ENCODE measurements at regions not wholly inside any gene's neighbourhood (a gene's known extent, or its start where the extent isn't known, plus 50 kb on each side); places are given as distances from the start of the nearest gene placed in this dataset.

DNA sequence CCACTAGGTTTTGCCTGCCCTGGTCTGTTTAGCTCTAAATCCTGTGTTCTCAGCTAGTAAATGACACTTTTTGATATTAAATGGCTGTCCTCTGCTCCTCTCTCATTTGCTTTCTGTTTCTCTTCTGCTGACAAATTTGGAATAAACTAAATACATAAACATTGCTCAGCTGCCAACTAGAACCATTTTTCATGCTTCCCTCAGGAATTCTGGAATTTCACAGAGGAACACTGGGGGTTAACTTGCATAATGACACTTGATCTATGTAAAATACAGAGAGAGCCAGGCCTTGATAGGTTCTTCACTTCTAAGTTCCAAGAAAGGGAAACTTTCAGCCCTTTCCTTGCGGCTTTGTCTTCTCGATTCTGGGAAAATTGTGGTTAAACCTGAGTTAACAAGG, 450.6 kb upstream of the ST6GAL2 start:
- DNase-seq (no peak), ATAC-seq (replicated peaks in 1 of 4) (no peak)
- Histone ChIP-seq H3K27me3 (replicated peaks in 1 of 2; ENCODE audit: control insufficient read depth in 2 of 2, extremely low read depth in 1 of 2, insufficient read depth in 2 of 2, low read length in 1 of 2) (no peaks in the 10 kb centered on the region), H3K27ac (ENCODE audit: low read length) (no peak overlapping the region), H3K4me3 (ENCODE audit: control insufficient read depth in 1 of 2, extremely low read depth in 1 of 2, low read length in 1 of 2) (no peak overlapping the region), H3K9me3 (no peaks in the 10 kb centered on the region), H3K36me3 (ENCODE audit: control insufficient read depth in 2 of 2, extremely low read depth in 1 of 2, insufficient read depth in 1 of 2, low read length in 1 of 2) (no peaks in the 10 kb centered on the region), H3K4me1 (ENCODE audit: control insufficient read depth in 1 of 2, extremely low read depth in 1 of 2, insufficient read depth in 2 of 2, low read length in 2 of 2) (no peaks in the 10 kb centered on the region)
- CTCF ChIA-PET: no interaction called here
- Mint-ChIP-seq H3K27ac (no peak overlapping the region), H3K9me3 (peaks cover 10 to 14% (median 14%) of the 10 kb centered on the region in 3 donors), H3K4me3 (no peak overlapping the region), H3K4me1 (no peaks in the 10 kb centered on the region), H3K36me3 (no peaks in the 10 kb centered on the region), H3K27me3 (no peaks in the 10 kb centered on the region)
- POLR2A ChIA-PET: no interaction called here
- WGBS (ENCODE audit: insufficient coverage): 63% methylated on average over 1 of the region's 2 CpGs

DNA sequence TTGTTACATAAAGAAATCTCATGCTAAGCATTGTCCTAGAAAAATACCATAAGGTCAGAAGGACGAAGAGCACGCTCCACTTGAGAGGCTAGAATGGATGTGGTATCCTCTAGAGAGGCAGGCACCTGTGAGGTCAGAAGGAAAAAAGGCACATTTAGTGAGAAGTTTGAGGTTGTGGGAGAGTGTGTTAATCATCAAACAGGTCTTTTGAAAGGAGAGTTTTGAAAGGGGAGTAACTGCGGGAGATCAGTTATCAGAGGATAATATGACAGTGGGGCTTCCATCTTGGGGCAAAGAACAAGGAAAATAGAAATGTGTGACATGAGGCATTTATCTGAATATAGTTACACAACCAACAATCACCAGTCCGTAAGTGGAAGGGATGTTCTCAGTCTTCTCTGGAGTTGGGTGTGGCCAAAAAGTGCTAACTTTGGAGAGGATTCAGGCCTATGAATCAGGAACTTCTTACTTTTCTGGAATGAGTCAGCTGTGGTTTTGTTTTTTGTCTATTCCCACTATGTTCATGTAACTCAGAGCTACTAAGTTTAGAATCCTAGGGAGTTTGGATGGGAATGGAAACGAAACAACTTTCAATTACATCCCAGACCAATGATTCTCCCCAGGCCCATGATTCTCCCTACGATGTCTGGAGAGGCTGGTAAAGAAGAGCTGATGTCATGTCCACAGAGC, 451.4 kb upstream of the ST6GAL2 start:
- ChIA-PET POLR2A (no interaction called here), CTCF (no interaction called here)
- no peak overlapping the region for H3K4me3 ChIP-seq (ENCODE audit: control insufficient read depth in 1 of 2, extremely low read depth in 1 of 2, low read length in 1 of 2)
- Mint-ChIP-seq H3K36me3 (no peaks in the 10 kb centered on the region), H3K27me3 (no peaks in the 10 kb centered on the region), H3K4me1 (no peaks in the 10 kb centered on the region), H3K4me3 (no peak overlapping the region), H3K27ac (no peak overlapping the region), H3K9me3 (peaks cover 7 to 14% (median 11%) of the 10 kb centered on the region in 3 donors)
- DNase-seq (no peak), ATAC-seq (replicated peaks in 1 of 4) (no peak)
- H3K36me3 ChIP-seq (ENCODE audit: control insufficient read depth in 2 of 2, extremely low read depth in 1 of 2, insufficient read depth in 1 of 2, low read length in 1 of 2): no peaks in the 10 kb centered on the region
- WGBS (ENCODE audit: insufficient coverage): 80% methylated on average over 3 of the region's 6 CpGs
- H3K27ac ChIP-seq (ENCODE audit: low read length): no peak overlapping the region
- H3K27me3 ChIP-seq (replicated peaks in 1 of 2; ENCODE audit: control insufficient read depth in 2 of 2, extremely low read depth in 1 of 2, insufficient read depth in 2 of 2, low read length in 1 of 2): no peaks in the 10 kb centered on the region
- H3K9me3 ChIP-seq: no peaks in the 10 kb centered on the region
- H3K4me1 ChIP-seq (ENCODE audit: control insufficient read depth in 1 of 2, extremely low read depth in 1 of 2, insufficient read depth in 2 of 2, low read length in 2 of 2): no peaks in the 10 kb centered on the region

- Histone ChIP-seq H3K4me1 (ENCODE audit: control insufficient read depth in 1 of 2, extremely low read depth in 1 of 2, insufficient read depth in 2 of 2, low read length in 2 of 2) (no peaks in the 10 kb centered on the region), H3K27ac (ENCODE audit: low read length) (no peak overlapping the region), H3K9me3 (no peaks in the 10 kb centered on the region), H3K4me3 (ENCODE audit: control insufficient read depth in 1 of 2, extremely low read depth in 1 of 2, low read length in 1 of 2) (no peak overlapping the region), H3K27me3 (replicated peaks in 1 of 2; ENCODE audit: control insufficient read depth in 2 of 2, extremely low read depth in 1 of 2, insufficient read depth in 2 of 2, low read length in 1 of 2) (no peaks in the 10 kb centered on the region), H3K36me3 (ENCODE audit: control insufficient read depth in 2 of 2, extremely low read depth in 1 of 2, insufficient read depth in 1 of 2, low read length in 1 of 2) (no peaks in the 10 kb centered on the region)
- Mint-ChIP-seq H3K4me1 (no peaks in the 10 kb centered on the region), H3K36me3 (no peaks in the 10 kb centered on the region), H3K9me3 (peaks cover 7 to 11% (median 8%) of the 10 kb centered on the region in 3 donors), H3K27me3 (no peaks in the 10 kb centered on the region), H3K4me3 (no peak overlapping the region), H3K27ac (no peak overlapping the region)
- CTCF ChIA-PET: no interaction called here
- no peak for ATAC-seq (replicated peaks in 1 of 4)
- DNase-seq: no peak
- POLR2A ChIA-PET: no interaction called here
- no CpG with 5 or more reads among the region's 3 CpGs for WGBS (ENCODE audit: insufficient coverage)
Measured at GRCh38 chr2:107338059-107338458, 452.1 kb upstream of the ST6GAL2 start.

DNA sequence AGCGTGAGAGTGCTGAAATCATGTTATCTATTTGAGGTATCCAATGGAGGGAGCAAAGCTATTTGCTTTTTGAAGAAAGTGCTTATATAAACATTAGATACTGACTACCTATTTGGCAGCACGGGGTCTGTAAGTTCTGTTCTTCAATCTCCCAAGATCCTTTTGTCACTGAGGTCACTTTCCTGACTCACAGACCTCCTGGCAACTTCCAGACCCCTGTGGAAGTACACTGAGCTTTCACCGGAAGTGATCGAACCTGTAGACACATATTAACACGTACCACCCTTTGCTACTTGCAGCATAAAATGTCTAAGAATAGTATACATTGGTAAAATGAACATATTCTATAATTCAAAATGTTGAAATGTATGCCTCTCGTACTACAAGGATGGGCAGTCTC, 452.6 kb upstream of the ST6GAL2 start:
- ChIA-PET CTCF (no interaction called here), POLR2A (no interaction called here)
- WGBS (ENCODE audit: insufficient coverage): no CpG with 5 or more reads among the region's 6 CpGs
- no peak overlapping the region for H3K4me3 ChIP-seq (ENCODE audit: control insufficient read depth in 1 of 2, extremely low read depth in 1 of 2, low read length in 1 of 2)
- no peak overlapping the region for H3K27ac Mint-ChIP-seq
- no peak overlapping the region for H3K27ac ChIP-seq (ENCODE audit: low read length)
- DNase-seq (no peak), ATAC-seq (replicated peaks in 1 of 4) (no peak)
- no peaks in the 10 kb centered on the region for H3K27me3 Mint-ChIP-seq
- no peaks in the 10 kb centered on the region for H3K27me3 ChIP-seq (replicated peaks in 1 of 2; ENCODE audit: control insufficient read depth in 2 of 2, extremely low read depth in 1 of 2, insufficient read depth in 2 of 2, low read length in 1 of 2)
- no peaks in the 10 kb centered on the region for H3K9me3 ChIP-seq
- H3K4me3 Mint-ChIP-seq: no peak overlapping the region
- H3K36me3 ChIP-seq (ENCODE audit: control insufficient read depth in 2 of 2, extremely low read depth in 1 of 2, insufficient read depth in 1 of 2, low read length in 1 of 2): no peaks in the 10 kb centered on the region
- H3K36me3 Mint-ChIP-seq: no peaks in the 10 kb centered on the region
- H3K4me1 ChIP-seq (ENCODE audit: control insufficient read depth in 1 of 2, extremely low read depth in 1 of 2, insufficient read depth in 2 of 2, low read length in 2 of 2): no peaks in the 10 kb centered on the region
- H3K9me3 Mint-ChIP-seq: peaks cover 7 to 11% (median 8%) of the 10 kb centered on the region in 3 donors
- no peaks in the 10 kb centered on the region for H3K4me1 Mint-ChIP-seq

DNA sequence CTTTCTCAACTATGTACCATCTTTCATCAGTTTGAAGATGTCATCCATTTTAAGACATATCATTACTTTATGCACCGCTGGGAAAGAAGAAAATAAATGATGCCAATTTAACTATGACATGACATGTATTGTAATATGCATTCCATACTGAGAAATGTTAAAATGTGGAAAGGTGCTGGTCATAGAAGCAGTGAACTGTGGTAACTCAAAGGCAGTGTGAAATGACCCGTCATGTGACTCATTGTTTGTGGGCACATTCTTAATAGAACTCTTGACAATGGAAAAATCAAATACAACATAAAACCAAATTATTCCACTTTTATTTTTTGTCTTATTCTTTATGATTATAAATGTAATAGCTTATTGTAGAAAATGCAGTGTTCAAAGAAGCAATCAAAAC, 455.0 kb upstream of the ST6GAL2 start:
- Histone ChIP-seq H3K36me3 (ENCODE audit: control insufficient read depth in 2 of 2, extremely low read depth in 1 of 2, insufficient read depth in 1 of 2, low read length in 1 of 2) (no peaks in the 10 kb centered on the region), H3K4me1 (ENCODE audit: control insufficient read depth in 1 of 2, extremely low read depth in 1 of 2, insufficient read depth in 2 of 2, low read length in 2 of 2) (no peaks in the 10 kb centered on the region), H3K27ac (ENCODE audit: low read length) (no peak overlapping the region), H3K27me3 (replicated peaks in 1 of 2; ENCODE audit: control insufficient read depth in 2 of 2, extremely low read depth in 1 of 2, insufficient read depth in 2 of 2, low read length in 1 of 2) (no peaks in the 10 kb centered on the region), H3K4me3 (ENCODE audit: control insufficient read depth in 1 of 2, extremely low read depth in 1 of 2, low read length in 1 of 2) (no peak overlapping the region), H3K9me3 (no peaks in the 10 kb centered on the region)
- Mint-ChIP-seq H3K27me3 (no peaks in the 10 kb centered on the region), H3K4me3 (no peak overlapping the region), H3K9me3 (peaks cover 7 to 11% (median 8%) of the 10 kb centered on the region in 3 donors), H3K27ac (no peak overlapping the region), H3K4me1 (no peaks in the 10 kb centered on the region), H3K36me3 (no peaks in the 10 kb centered on the region)
- no CpG with 5 or more reads among the region's 2 CpGs for WGBS (ENCODE audit: insufficient coverage)
- ChIA-PET CTCF (no interaction called here), POLR2A (interaction anchor here in 1 of 2 donors (0.6 kb wide), 1 partner anchor 19 kb away, joined by 3 read pairs; no protein-coding TSS in a partner anchor)
- ATAC-seq (replicated peaks in 1 of 4) (no peak), DNase-seq (no peak)

DNA sequence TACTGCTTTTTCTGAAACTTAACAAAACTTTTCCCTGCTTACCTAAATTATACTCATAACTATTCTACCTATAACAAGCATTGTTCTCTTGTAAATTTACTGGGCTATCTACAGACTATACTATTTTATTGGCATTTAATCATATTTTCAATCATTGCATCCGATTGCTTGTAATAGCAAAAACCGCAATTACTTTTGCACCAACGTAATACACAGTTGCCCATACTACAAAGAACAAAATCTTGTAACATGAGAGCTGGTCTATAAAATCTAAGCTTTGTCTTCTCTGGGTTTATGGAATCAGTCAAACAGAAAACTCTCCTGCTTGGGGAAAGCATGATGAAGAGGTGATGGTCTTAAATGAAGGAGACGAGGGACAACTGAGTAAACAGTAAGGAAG, 463.4 kb upstream of the ST6GAL2 start:
- Mint-ChIP-seq H3K27ac (no peak overlapping the region), H3K27me3 (no peaks in the 10 kb centered on the region), H3K36me3 (no peaks in the 10 kb centered on the region), H3K4me1 (no peaks in the 10 kb centered on the region), H3K9me3 (peaks cover 19 to 20% (median 19%) of the 10 kb centered on the region in 3 donors), H3K4me3 (no peak overlapping the region)
- no peaks in the 10 kb centered on the region for H3K27me3 ChIP-seq (replicated peaks in 1 of 2; ENCODE audit: control insufficient read depth in 2 of 2, extremely low read depth in 1 of 2, insufficient read depth in 2 of 2, low read length in 1 of 2)
- ChIA-PET CTCF (no interaction called here), POLR2A (no interaction called here)
- no peak overlapping the region for H3K4me3 ChIP-seq (ENCODE audit: control insufficient read depth in 1 of 2, extremely low read depth in 1 of 2, low read length in 1 of 2)
- no CpG with 5 or more reads among the region's 4 CpGs for WGBS (ENCODE audit: insufficient coverage)
- H3K4me1 ChIP-seq (ENCODE audit: control insufficient read depth in 1 of 2, extremely low read depth in 1 of 2, insufficient read depth in 2 of 2, low read length in 2 of 2): no peaks in the 10 kb centered on the region
- H3K9me3 ChIP-seq: no peaks in the 10 kb centered on the region
- no peak overlapping the region for H3K27ac ChIP-seq (ENCODE audit: low read length)
- DNase-seq: no peak
- no peaks in the 10 kb centered on the region for H3K36me3 ChIP-seq (ENCODE audit: control insufficient read depth in 2 of 2, extremely low read depth in 1 of 2, insufficient read depth in 1 of 2, low read length in 1 of 2)
- no peak for ATAC-seq (replicated peaks in 1 of 4)

DNA sequence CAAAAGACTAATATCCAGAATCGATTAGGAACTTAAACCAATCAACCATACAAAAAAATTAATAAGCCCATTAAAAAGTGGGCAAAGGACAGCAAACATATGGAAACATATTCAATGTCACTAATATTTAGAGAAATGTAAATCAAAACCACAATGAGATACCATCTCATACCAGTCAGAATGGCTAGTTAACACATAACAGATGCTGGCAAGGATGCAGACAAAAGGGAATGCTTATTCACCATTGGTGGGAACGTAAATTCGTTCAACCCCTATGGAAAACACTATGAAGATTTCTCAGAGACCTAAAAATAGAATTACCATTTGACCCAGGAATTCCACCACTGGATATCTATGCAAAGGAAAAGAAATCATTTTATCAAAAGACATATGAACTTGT, 468.2 kb upstream of the ST6GAL2 start:
- Histone ChIP-seq H3K9me3 (no peaks in the 10 kb centered on the region), H3K4me3 (ENCODE audit: control insufficient read depth in 1 of 2, extremely low read depth in 1 of 2, low read length in 1 of 2) (no peak overlapping the region), H3K27me3 (replicated peaks in 1 of 2; ENCODE audit: control insufficient read depth in 2 of 2, extremely low read depth in 1 of 2, insufficient read depth in 2 of 2, low read length in 1 of 2) (no peaks in the 10 kb centered on the region), H3K27ac (ENCODE audit: low read length) (no peak overlapping the region), H3K36me3 (ENCODE audit: control insufficient read depth in 2 of 2, extremely low read depth in 1 of 2, insufficient read depth in 1 of 2, low read length in 1 of 2) (no peaks in the 10 kb centered on the region), H3K4me1 (ENCODE audit: control insufficient read depth in 1 of 2, extremely low read depth in 1 of 2, insufficient read depth in 2 of 2, low read length in 2 of 2) (no peaks in the 10 kb centered on the region)
- no peaks in the 10 kb centered on the region for H3K27me3 Mint-ChIP-seq
- DNase-seq (no peak), ATAC-seq (replicated peaks in 1 of 4) (no peak)
- no peak overlapping the region for H3K27ac Mint-ChIP-seq
- no peaks in the 10 kb centered on the region for H3K4me1 Mint-ChIP-seq
- peaks cover 12 to 18% (median 16%) of the 10 kb centered on the region in 3 donors for H3K9me3 Mint-ChIP-seq
- no peaks in the 10 kb centered on the region for H3K36me3 Mint-ChIP-seq
- CTCF ChIA-PET: no interaction called here
- no peak overlapping the region for H3K4me3 Mint-ChIP-seq
- POLR2A ChIA-PET: no interaction called here
- 76% methylated on average over 2 of the region's 3 CpGs for WGBS (ENCODE audit: insufficient coverage)

All from T-cell (primary cell).